ENCODE measurements at regions not wholly inside any gene's neighbourhood (a gene's known extent, or its start where the extent isn't known, plus 50 kb on each side); places are given as distances from the start of the nearest gene placed in this dataset.

DNA sequence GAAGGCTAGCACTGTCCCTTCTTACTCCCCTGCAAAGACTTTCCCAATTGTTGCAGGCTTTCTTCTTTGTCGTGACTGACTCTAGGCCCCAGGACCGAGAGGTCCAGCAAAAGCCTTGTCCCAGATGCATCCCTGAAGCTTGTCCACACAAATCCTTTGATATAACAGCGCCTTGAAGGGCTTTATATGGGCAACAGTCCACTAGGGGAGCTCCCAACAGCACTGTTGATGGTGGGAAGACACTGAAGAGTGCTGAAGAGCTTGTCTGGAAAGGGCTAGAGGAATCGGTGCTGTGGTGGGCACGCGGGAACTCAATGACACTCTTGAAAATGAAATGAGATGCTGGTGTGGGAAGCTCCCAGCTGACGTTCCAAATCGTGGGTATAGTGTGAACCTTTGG, 316.1 kb upstream of the CDH4 start:
- DNase-seq (ENCODE audit: insufficient read length, low spot score) (no peak), FAIRE-seq (no peak)
- TF ChIP-seq PAX5 (IDR thresholded peaks at IDR 0.05; ENCODE audit: insufficient read depth, low read length, severe bottlenecking) (no peak), POLR2A (IDR thresholded peaks at IDR 0.05; ENCODE audit: low read depth, low read length) (no peak), POLR2AphosphoS5 (IDR thresholded peaks at IDR 0.05; ENCODE audit: low read depth, low read length) (no peak), POU2F2 (IDR thresholded peaks at IDR 0.05; ENCODE audit: low read depth, low read length) (no peak), SPI1 (IDR thresholded peaks at IDR 0.05; ENCODE audit: low read depth, low read length) (no peak), TAF1 (IDR thresholded peaks at IDR 0.05; ENCODE audit: low read depth, low read length) (no peak)

GRCh38 chr20:60937585-60937984, 314.5 kb upstream of the CDH4 start:
- no peak for DNase-seq (ENCODE audit: insufficient read length, low spot score)
- TF ChIP-seq POLR2AphosphoS5 (IDR thresholded peaks at IDR 0.05; ENCODE audit: low read depth, low read length) = no peak
- no peak for TF ChIP-seq POLR2A (IDR thresholded peaks at IDR 0.05; ENCODE audit: low read depth, low read length)
- TF ChIP-seq TAF1 (IDR thresholded peaks at IDR 0.05; ENCODE audit: low read depth, low read length) = no peak
- TF ChIP-seq PAX5 (IDR thresholded peaks at IDR 0.05; ENCODE audit: insufficient read depth, low read length, severe bottlenecking) = no peak
- TF ChIP-seq POU2F2 (IDR thresholded peaks at IDR 0.05; ENCODE audit: low read depth, low read length) = no peak
- TF ChIP-seq SPI1 (IDR thresholded peaks at IDR 0.05; ENCODE audit: low read depth, low read length) = no peak
- FAIRE-seq = no peak

DNA sequence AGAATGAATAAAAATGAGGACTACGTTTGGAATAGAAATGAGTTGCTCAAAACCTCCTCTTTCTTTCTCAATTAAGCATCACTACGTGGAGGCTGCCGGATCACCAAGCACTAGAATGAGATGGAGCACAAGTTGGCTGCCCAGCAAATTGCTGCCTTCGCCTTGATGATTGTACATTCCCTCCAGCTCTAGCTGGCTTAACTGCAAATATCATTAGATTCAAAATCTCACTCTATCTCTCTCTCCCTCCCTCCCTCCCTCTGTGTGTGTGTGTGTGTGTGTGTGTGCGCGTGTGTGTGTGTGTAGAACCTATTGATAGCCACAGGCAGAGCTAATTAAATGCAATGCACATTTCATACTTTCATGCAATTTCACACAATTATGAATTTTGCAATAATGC, 310.7 kb upstream of the CDH4 start:
- DNase-seq (ENCODE audit: insufficient read length, low spot score) = no peak
- FAIRE-seq = no peak
- no peak for TF ChIP-seq PAX5 (IDR thresholded peaks at IDR 0.05; ENCODE audit: insufficient read depth, low read length, severe bottlenecking)
- TF ChIP-seq POU2F2 (IDR thresholded peaks at IDR 0.05; ENCODE audit: low read depth, low read length) = no peak
- no peak for TF ChIP-seq POLR2AphosphoS5 (IDR thresholded peaks at IDR 0.05; ENCODE audit: low read depth, low read length)
- TF ChIP-seq POLR2A (IDR thresholded peaks at IDR 0.05; ENCODE audit: low read depth, low read length) = no peak
- no peak for TF ChIP-seq SPI1 (IDR thresholded peaks at IDR 0.05; ENCODE audit: low read depth, low read length)
- TF ChIP-seq TAF1 (IDR thresholded peaks at IDR 0.05; ENCODE audit: low read depth, low read length) = no peak

DNA sequence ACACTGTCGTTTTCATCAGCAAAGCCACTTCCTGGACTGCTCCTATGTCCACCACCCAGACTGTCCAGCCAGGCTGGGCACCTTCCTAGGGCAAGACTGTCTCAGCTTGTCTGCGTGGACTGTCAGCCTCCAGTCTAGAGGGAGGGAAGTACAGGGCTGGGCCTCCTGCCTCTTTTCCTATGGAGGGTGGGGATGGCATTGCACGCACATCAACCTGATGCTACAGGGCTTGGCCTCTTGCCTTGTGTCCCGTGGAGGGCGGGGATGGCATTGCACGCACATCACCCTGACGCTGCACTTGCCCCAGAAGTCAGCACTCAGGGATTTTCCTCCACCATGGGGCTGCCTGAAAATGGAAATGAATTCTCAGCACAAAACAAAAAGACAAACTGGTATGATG, 304.2 kb upstream of the CDH4 start:
- DNase-seq (ENCODE audit: insufficient read length, low spot score) (no peak), FAIRE-seq (no peak)
- no peak for TF ChIP-seq POU2F2 (IDR thresholded peaks at IDR 0.05; ENCODE audit: low read depth, low read length)
- TF ChIP-seq SPI1 (IDR thresholded peaks at IDR 0.05; ENCODE audit: low read depth, low read length) = no peak
- no peak for TF ChIP-seq POLR2A (IDR thresholded peaks at IDR 0.05; ENCODE audit: low read depth, low read length)
- TF ChIP-seq POLR2AphosphoS5 (IDR thresholded peaks at IDR 0.05; ENCODE audit: low read depth, low read length) = no peak
- TF ChIP-seq PAX5 (IDR thresholded peaks at IDR 0.05; ENCODE audit: insufficient read depth, low read length, severe bottlenecking) = no peak
- TF ChIP-seq TAF1 (IDR thresholded peaks at IDR 0.05; ENCODE audit: low read depth, low read length) = no peak

DNA sequence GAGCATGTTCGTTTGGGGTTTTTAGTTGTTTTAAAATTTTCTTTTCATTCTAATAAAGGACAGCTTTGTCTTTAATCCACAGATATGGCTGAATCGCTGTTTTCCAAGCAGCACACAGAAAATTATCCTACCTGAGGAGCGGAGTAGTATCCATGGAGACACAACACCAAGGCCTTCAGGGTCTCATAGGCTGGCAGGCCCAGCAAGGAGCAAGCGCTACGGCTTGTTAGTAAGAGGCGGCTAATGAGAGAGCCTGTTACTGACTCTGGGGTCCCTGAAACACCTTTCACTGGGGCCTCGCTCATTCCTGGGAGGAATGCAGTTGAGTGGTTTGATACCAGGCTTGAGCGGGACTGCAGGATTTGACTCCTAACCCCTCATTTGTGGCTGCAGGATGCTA, 303.8 kb upstream of the CDH4 start:
- TF ChIP-seq SPI1 (IDR thresholded peaks at IDR 0.05; ENCODE audit: low read depth, low read length) = no peak
- no peak for TF ChIP-seq POLR2AphosphoS5 (IDR thresholded peaks at IDR 0.05; ENCODE audit: low read depth, low read length)
- TF ChIP-seq POU2F2 (IDR thresholded peaks at IDR 0.05; ENCODE audit: low read depth, low read length) = no peak
- no peak for TF ChIP-seq POLR2A (IDR thresholded peaks at IDR 0.05; ENCODE audit: low read depth, low read length)
- no peak for TF ChIP-seq PAX5 (IDR thresholded peaks at IDR 0.05; ENCODE audit: insufficient read depth, low read length, severe bottlenecking)
- no peak for TF ChIP-seq TAF1 (IDR thresholded peaks at IDR 0.05; ENCODE audit: low read depth, low read length)
- FAIRE-seq (no peak), DNase-seq (ENCODE audit: insufficient read length, low spot score) (no peak)

GRCh38 chr20:60950561-60950960, 301.5 kb upstream of the CDH4 start:
- no peak for DNase-seq (ENCODE audit: insufficient read length, low spot score)
- no peak for TF ChIP-seq PAX5 (IDR thresholded peaks at IDR 0.05; ENCODE audit: insufficient read depth, low read length, severe bottlenecking)
- no peak for FAIRE-seq

DNA sequence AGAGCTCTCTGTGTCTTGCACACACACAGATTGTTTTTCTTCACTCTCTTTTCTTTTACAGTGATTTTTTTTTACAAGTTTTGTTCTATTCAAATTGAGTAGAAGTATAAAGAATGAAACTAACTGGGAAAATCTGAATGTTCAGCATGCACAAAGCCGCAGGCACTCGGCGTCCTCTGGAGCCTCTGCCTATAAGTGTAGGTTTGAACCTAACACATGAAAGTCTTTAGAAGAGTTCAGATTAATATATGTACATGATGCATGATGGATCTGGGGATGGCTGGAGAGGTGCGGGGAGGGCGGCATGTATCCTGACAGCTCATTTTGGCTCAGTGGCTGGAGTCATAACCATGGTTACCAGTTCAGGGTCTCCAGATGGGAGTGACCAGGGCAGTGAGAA, 301.1 kb upstream of the CDH4 start:
- FAIRE-seq (no peak), DNase-seq (ENCODE audit: insufficient read length, low spot score) (no peak)
- TF ChIP-seq PAX5 (IDR thresholded peaks at IDR 0.05; ENCODE audit: insufficient read depth, low read length, severe bottlenecking) (no peak), SPI1 (IDR thresholded peaks at IDR 0.05; ENCODE audit: low read depth, low read length) (no peak), POLR2AphosphoS5 (IDR thresholded peaks at IDR 0.05; ENCODE audit: low read depth, low read length) (no peak), TAF1 (IDR thresholded peaks at IDR 0.05; ENCODE audit: low read depth, low read length) (no peak), POLR2A (IDR thresholded peaks at IDR 0.05; ENCODE audit: low read depth, low read length) (no peak), POU2F2 (IDR thresholded peaks at IDR 0.05; ENCODE audit: low read depth, low read length) (no peak)

DNA sequence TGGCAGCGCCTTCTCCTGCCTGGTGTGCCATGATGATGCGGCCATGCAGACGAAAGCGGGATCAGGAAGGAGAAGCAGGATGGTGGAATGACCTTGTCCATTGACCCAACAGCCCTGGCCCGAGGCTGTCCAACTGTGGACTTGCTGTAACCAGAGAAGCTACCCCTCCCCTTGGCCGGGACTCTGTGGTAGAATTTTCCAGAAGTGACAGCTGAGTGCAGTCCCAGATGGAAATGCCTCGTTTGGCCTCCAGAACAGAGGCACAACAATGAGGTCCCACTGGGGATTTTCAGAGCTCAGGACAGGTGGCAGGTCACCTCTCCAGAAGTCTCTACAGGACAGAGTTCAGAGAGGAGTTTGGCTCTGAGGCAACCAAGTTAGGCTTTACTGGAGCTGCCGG, 299.2 kb upstream of the CDH4 start:
- no peak for FAIRE-seq

DNA sequence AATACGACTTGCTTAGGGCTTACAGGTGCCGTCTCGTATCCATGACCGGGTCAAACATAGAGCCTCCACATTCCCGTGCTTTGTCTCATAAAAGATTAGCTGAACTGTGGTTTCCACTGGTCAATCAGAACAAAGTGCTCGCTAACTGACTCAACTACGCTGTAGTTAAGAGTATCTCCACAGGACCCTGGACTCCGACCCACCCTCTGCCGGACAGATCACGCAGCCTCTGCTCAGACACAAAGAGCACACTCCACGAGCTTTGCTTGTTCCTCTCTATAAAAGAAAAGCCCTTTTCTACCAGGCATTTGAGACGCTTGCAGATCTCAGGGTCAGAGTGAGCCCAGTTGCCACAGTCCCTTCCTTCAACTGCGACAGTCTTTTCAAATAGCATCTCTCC, 298.7 kb upstream of the CDH4 start:
- FAIRE-seq = no peak
- no peak for TF ChIP-seq POU2F2 (IDR thresholded peaks at IDR 0.05; ENCODE audit: low read depth, low read length)
- no peak for TF ChIP-seq PAX5 (IDR thresholded peaks at IDR 0.05; ENCODE audit: insufficient read depth, low read length, severe bottlenecking)
- TF ChIP-seq SPI1 (IDR thresholded peaks at IDR 0.05; ENCODE audit: low read depth, low read length) = no peak
- no peak for TF ChIP-seq TAF1 (IDR thresholded peaks at IDR 0.05; ENCODE audit: low read depth, low read length)

More for the DNA sequence above, 299.2 kb upstream of the CDH4 start:
- no peak for DNase-seq (ENCODE audit: insufficient read length, low spot score)
- no peak for TF ChIP-seq SPI1 (IDR thresholded peaks at IDR 0.05; ENCODE audit: low read depth, low read length)
- no peak for TF ChIP-seq PAX5 (IDR thresholded peaks at IDR 0.05; ENCODE audit: insufficient read depth, low read length, severe bottlenecking)
- TF ChIP-seq POU2F2 (IDR thresholded peaks at IDR 0.05; ENCODE audit: low read depth, low read length) = no peak
- TF ChIP-seq POLR2A (IDR thresholded peaks at IDR 0.05; ENCODE audit: low read depth, low read length) = no peak
- no peak for TF ChIP-seq TAF1 (IDR thresholded peaks at IDR 0.05; ENCODE audit: low read depth, low read length)

DNA sequence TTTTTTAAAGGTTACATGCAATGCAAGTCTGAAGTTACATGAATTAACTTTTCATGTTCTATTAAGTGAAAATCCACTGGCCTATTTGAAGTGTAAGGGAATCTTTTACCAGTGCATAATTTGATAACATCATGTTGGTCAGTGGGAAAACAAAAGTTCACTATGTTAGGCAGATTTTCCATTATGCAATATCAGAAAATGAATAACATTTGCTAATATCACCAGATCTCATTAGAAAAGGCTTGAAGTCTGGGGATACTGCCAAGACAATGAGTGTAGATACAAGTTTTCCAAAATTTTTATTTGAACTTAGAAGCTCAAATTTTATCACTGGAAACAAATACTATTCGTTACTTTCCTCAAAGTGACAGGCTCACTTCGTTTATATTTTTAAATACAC, 296.4 kb upstream of the CDH4 start:
- FAIRE-seq (no peak), DNase-seq (ENCODE audit: insufficient read length, low spot score) (no peak)
- TF ChIP-seq POU2F2 (IDR thresholded peaks at IDR 0.05; ENCODE audit: low read depth, low read length) (no peak), POLR2A (IDR thresholded peaks at IDR 0.05; ENCODE audit: low read depth, low read length) (no peak), PAX5 (IDR thresholded peaks at IDR 0.05; ENCODE audit: insufficient read depth, low read length, severe bottlenecking) (no peak), SPI1 (IDR thresholded peaks at IDR 0.05; ENCODE audit: low read depth, low read length) (no peak)

More for the DNA sequence above, 298.7 kb upstream of the CDH4 start:
- no peak for DNase-seq (ENCODE audit: insufficient read length, low spot score)

Data from GM12891 (cell line).